Fibroblast of lung (primary cell): ENCODE measurements at regions not wholly inside any gene's neighbourhood (a gene's known extent, or its start where the extent isn't known, plus 50 kb on each side); places are given as distances from the start of the nearest gene placed in this dataset.

Source experiments
- DNase-seq, 2 donors: peaks; one replicate each; pipeline versions ENCODE4 v3.0.0 to v3.0.0-alpha.2; 2010; ENCODE audit warnings: low read depth in 2 of 2
- H2AFZ ChIP-seq: 2 replicates; pipeline ENCODE4 v1.5.1; 2012; ENCODE audit warnings: low read length, control low read depth, inconsistent platforms
- H3K27ac ChIP-seq: 2 replicates; pipeline ENCODE4 v1.5.1; 2011; ENCODE audit warnings: low read length, control low read depth; ENCODE audit not compliant: insufficient read depth
- H3K27me3 ChIP-seq: 2 replicates; pipeline ENCODE4 v1.5.1; 2011; ENCODE audit warnings: mild to moderate bottlenecking, low read length; ENCODE audit not compliant: control insufficient read depth, insufficient read depth
- H3K36me3 ChIP-seq: 2 replicates; pipeline ENCODE4 v1.5.1; 2011; ENCODE audit warnings: low read length; ENCODE audit not compliant: control insufficient read depth, insufficient read depth
- H3K4me1 ChIP-seq: 2 replicates; pipeline ENCODE4 v1.5.1; 2011; ENCODE audit warnings: low read length; ENCODE audit not compliant: control insufficient read depth, insufficient read depth; ENCODE audit errors: extremely low read depth
- H3K4me2 ChIP-seq: 2 replicates; pipeline ENCODE4 v1.5.1; 2011; ENCODE audit warnings: low read length, control low read depth; ENCODE audit not compliant: insufficient read depth; ENCODE audit errors: extremely low read depth
- H3K4me3 ChIP-seq, 4 experiments: fragments of 200-600 bp in 1 of 4; sonication (generic) in 1 of 4; replicated peaks in 1 of 4; 2 replicates each; pipeline ENCODE4 v1.5.1; 2011 to 2016; ENCODE audit warnings: low read length in 4 of 4, low read depth in 3 of 4, mild to moderate bottlenecking in 3 of 4, control low read depth in 2 of 4, inconsistent platforms in 1 of 4, mixed read lengths in 1 of 4; ENCODE audit not compliant: insufficient read depth in 1 of 4; ENCODE audit errors: control extremely low read depth in 1 of 4
- H3K79me2 ChIP-seq: 2 replicates; pipeline ENCODE4 v1.5.1; 2012; ENCODE audit warnings: mild to moderate bottlenecking, low read length, inconsistent platforms; ENCODE audit not compliant: control insufficient read depth, insufficient read depth
- H3K9ac ChIP-seq: 2 replicates; pipeline ENCODE4 v1.5.1; 2011; ENCODE audit warnings: mild to moderate bottlenecking, low read length, control low read depth; ENCODE audit not compliant: insufficient read depth
- H3K9me3 ChIP-seq: 2 replicates; pipeline ENCODE4 v1.5.1; 2012; ENCODE audit warnings: low read depth, low read length; ENCODE audit not compliant: control insufficient read depth, insufficient read depth
- H4K20me1 ChIP-seq: 2 replicates; pipeline ENCODE4 v1.5.1; 2011; ENCODE audit warnings: low read length; ENCODE audit not compliant: control insufficient read depth, insufficient read depth; ENCODE audit errors: extremely low read depth
- CTCF ChIP-seq, 2 donors: IDR thresholded peaks in 1 of 2; conservative IDR thresholded peaks in 1 of 2; 1 replicate in 1 of 2; 2 replicates in 1 of 2; pipeline ENCODE4 v1.5.1; 2011 to 2012; ENCODE audit warnings: low read length in 2 of 2, control low read depth in 1 of 2, inconsistent platforms in 1 of 2, low read depth in 1 of 2, mild to moderate bottlenecking in 1 of 2
- EZH2 ChIP-seq: IDR thresholded peaks from 2 replicates; pipeline ENCODE4 v1.5.1; 2012; ENCODE audit warnings: low read length, control low read depth, mild to moderate bottlenecking; ENCODE audit errors: missing control alignments

GRCh38 chr1:96349896-96350295 is 371.7 kb upstream of the PTBP2 start:
- no peak for DNase-seq
- TF ChIP-seq CTCF (conservative IDR thresholded peaks at IDR 0.05 in 1 of 2, IDR thresholded peaks at IDR 0.05 in 1 of 2; ENCODE audit: low read depth in 1 of 2, low read length in 2 of 2) (no peak), EZH2 (no peak)
- Histone ChIP-seq H3K27me3 (no peaks in the 10 kb centered on the region), H3K79me2 (no peaks in the 10 kb centered on the region), H3K36me3 (no peaks in the 10 kb centered on the region), H3K9ac (no peak overlapping the region), H3K4me3 (no peak overlapping the region), H3K4me2 (no peak overlapping the region), H4K20me1 (no peaks in the 10 kb centered on the region), H2AFZ (no peak overlapping the region), H3K27ac (no peak overlapping the region), H3K4me1 (no peaks in the 10 kb centered on the region), H3K9me3 (no peaks in the 10 kb centered on the region)

- no peaks in the 10 kb centered on the region for H3K9me3 ChIP-seq
- TF ChIP-seq EZH2 (no peak), CTCF (conservative IDR thresholded peaks at IDR 0.05 in 1 of 2, IDR thresholded peaks at IDR 0.05 in 1 of 2; ENCODE audit: low read depth in 1 of 2, low read length in 2 of 2) (no peak)
These were observed 368.9 kb upstream of the PTBP2 start for GRCh38 chr1:96352733-96353132.

GRCh38 chr1:96355521-96355920 is 366.1 kb upstream of the PTBP2 start:
- TF ChIP-seq EZH2 (no peak), CTCF (conservative IDR thresholded peaks at IDR 0.05 in 1 of 2, IDR thresholded peaks at IDR 0.05 in 1 of 2; ENCODE audit: low read depth in 1 of 2, low read length in 2 of 2) (no peak)
- Histone ChIP-seq H2AFZ (no peak overlapping the region), H3K27ac (no peak overlapping the region), H3K27me3 (no peaks in the 10 kb centered on the region), H3K4me2 (no peak overlapping the region), H3K9ac (no peak overlapping the region), H4K20me1 (no peaks in the 10 kb centered on the region), H3K4me1 (no peaks in the 10 kb centered on the region), H3K9me3 (no peaks in the 10 kb centered on the region), H3K4me3 (no peak overlapping the region), H3K36me3 (no peaks in the 10 kb centered on the region), H3K79me2 (no peaks in the 10 kb centered on the region)
- DNase-seq: no peak

More at GRCh38 chr1:96352733-96353132, 368.9 kb upstream of the PTBP2 start:
- H3K79me2 ChIP-seq: no peaks in the 10 kb centered on the region
- no peak overlapping the region for H2AFZ ChIP-seq
- no peak overlapping the region for H3K27ac ChIP-seq
- no peak overlapping the region for H3K9ac ChIP-seq
- no peaks in the 10 kb centered on the region for H3K27me3 ChIP-seq
- H3K36me3 ChIP-seq: no peaks in the 10 kb centered on the region
- no peak for DNase-seq
- H3K4me1 ChIP-seq: no peaks in the 10 kb centered on the region
- no peaks in the 10 kb centered on the region for H4K20me1 ChIP-seq
- H3K4me3 ChIP-seq: no peak overlapping the region
- no peak overlapping the region for H3K4me2 ChIP-seq
